B cell (primary cell): ENCODE measurements at regions not wholly inside any gene's neighbourhood (a gene's known extent, or its start where the extent isn't known, plus 50 kb on each side); places are given as distances from the start of the nearest gene placed in this dataset.

ENCODE experiments used
- ATAC-seq: fragments of 200-7000 bp; cut with Tn5 transposase; one replicate; pipeline ENCODE4 v1.10.0; 2021; ENCODE audit warnings: low read depth, mild to moderate bottlenecking, moderate number of reproducible peaks, moderate library complexity
- CTCF ChIA-PET: fragments of 350-600 bp; sonication (Branson Sonifier 250); formaldehyde crosslinking; loops from one replicate; lab custom pipeline; 2021; ENCODE audit warnings: antibody characterized with exemption, inconsistent platforms; lab: Charles Lee
- POLR2A ChIA-PET: fragments of 350-600 bp; sonication (Branson Sonifier 250); formaldehyde crosslinking; loops from one replicate; lab custom pipeline; 2021; ENCODE audit warnings: antibody characterized with exemption; lab: Charles Lee
- DNase-seq: peaks from one replicate; pipeline ENCODE4 v3.0.0; 2013
- H2AFZ ChIP-seq: 2 replicates; pipeline ENCODE4 v1.6.1; 2012; ENCODE audit warnings: mild to moderate bottlenecking, low read depth, low read length; ENCODE audit not compliant: insufficient read depth, poor library complexity, severe bottlenecking
- H3K27ac ChIP-seq, 2 donors: 1 replicate in 1 of 2; 2 replicates in 1 of 2; pipeline ENCODE4 v1.5.1; 2012 to 2013; ENCODE audit warnings: low read length in 2 of 2, mild to moderate bottlenecking in 2 of 2, moderate library complexity in 1 of 2
- H3K27me3 ChIP-seq, 4 experiments: fragments of 200-600 bp in 1 of 4; sonication (generic) in 1 of 4; replicated peaks in 1 of 4; 1 replicate in 2 of 4; 2 replicates in 2 of 4; pipeline versions ENCODE4 v1.6.1 to v1.7.0; 2013 to 2016; ENCODE audit warnings: low read length in 3 of 4, mild to moderate bottlenecking in 2 of 4, mixed read lengths in 1 of 4, moderate library complexity in 1 of 4; ENCODE audit not compliant: insufficient read depth in 4 of 4, control insufficient read depth in 3 of 4; ENCODE audit errors: control extremely low read depth in 1 of 4
- H3K36me3 ChIP-seq, 2 experiments: replicated peaks in 1 of 2; 1 replicate in 1 of 2; 2 replicates in 1 of 2; pipeline versions ENCODE4 v1.6.1 to v1.7.1; 2013; ENCODE audit warnings: low read length in 1 of 2; ENCODE audit not compliant: insufficient read depth in 2 of 2, control insufficient read depth in 1 of 2; ENCODE audit errors: control extremely low read depth in 1 of 2, extremely low read depth in 1 of 2
- H3K4me1 ChIP-seq, 2 donors: fragments of 200-600 bp in 1 of 2; sonication (generic) in 1 of 2; 1 replicate in 1 of 2; 2 replicates in 1 of 2; pipeline versions ENCODE4 v1.5.1 to v1.6.1; 2013 to 2017; ENCODE audit warnings: low read length in 2 of 2; ENCODE audit not compliant: control insufficient read depth in 2 of 2, insufficient read depth in 2 of 2
- H3K4me2 ChIP-seq: replicated peaks from 2 replicates; pipeline ENCODE3; 2012; ENCODE audit warnings: mild to moderate bottlenecking, low read depth, low read length; ENCODE audit not compliant: poor library complexity, severe bottlenecking
- H3K4me3 ChIP-seq, 5 experiments: fragments of 200-600 bp in 1 of 5; sonication (generic) in 1 of 5; 1 replicate in 3 of 5; 2 replicates in 2 of 5; pipeline versions ENCODE4 v1.5.1 to v1.7.0; 2011 to 2016; ENCODE audit warnings: low read length in 4 of 5, mild to moderate bottlenecking in 4 of 5, low read depth in 2 of 5, control low read depth in 1 of 5, moderate library complexity in 1 of 5; ENCODE audit not compliant: insufficient read depth in 1 of 5; ENCODE audit errors: control extremely low read depth in 1 of 5, extremely low read depth in 1 of 5
- H3K79me2 ChIP-seq: fragments of 200-600 bp; sonication (generic); one replicate; pipeline ENCODE4 v1.6.0; 2016; ENCODE audit warnings: low read length; ENCODE audit not compliant: control insufficient read depth, insufficient read depth
- H3K9ac ChIP-seq: fragments of 200-600 bp; sonication (generic); 2 replicates; pipeline ENCODE4 v1.6.1; 2017; ENCODE audit warnings: mild to moderate bottlenecking, low read length, moderate library complexity
- H3K9me3 ChIP-seq, 3 donors: one replicate each; pipeline versions ENCODE4 v1.6.1 to v1.7.1; 2013; ENCODE audit warnings: low read length in 2 of 3; ENCODE audit not compliant: control insufficient read depth in 2 of 3, insufficient read depth in 1 of 3; ENCODE audit errors: control extremely low read depth in 1 of 3
- H4K20me1 ChIP-seq: 2 replicates; pipeline ENCODE4 v1.6.0; 2012; ENCODE audit warnings: mild to moderate bottlenecking, low read length; ENCODE audit not compliant: insufficient read depth, control insufficient read depth, poor library complexity, severe bottlenecking
- H3K27ac Mint-ChIP-seq: one replicate; pipeline ENCODE4 v1.8.0; 2021; ENCODE audit warnings: mixed read lengths
- H3K27me3 Mint-ChIP-seq: one replicate; pipeline ENCODE4 v1.8.0; 2021; ENCODE audit warnings: mixed read lengths
- H3K4me1 Mint-ChIP-seq: one replicate; pipeline ENCODE4 v1.8.0; 2021; ENCODE audit warnings: mixed read lengths
- H3K4me3 Mint-ChIP-seq: one replicate; pipeline ENCODE4 v1.8.0; 2021; ENCODE audit warnings: mixed read lengths
- H3K9me3 Mint-ChIP-seq: one replicate; pipeline ENCODE4 v1.8.0; 2022; ENCODE audit warnings: mixed read lengths; ENCODE audit not compliant: insufficient read depth
- CTCF ChIP-seq: fragments of 200-600 bp; IDR thresholded peaks from one replicate; pipeline ENCODE4 v1.8.0; 2022; ENCODE audit warnings: antibody characterized with exemption, mild to moderate bottlenecking
- EZH2 ChIP-seq: IDR thresholded peaks from 2 replicates; pipeline ENCODE4 v1.6.1; 2012; ENCODE audit warnings: borderline replicate concordance, low read depth, mild to moderate bottlenecking, moderate library complexity, low read length; ENCODE audit not compliant: insufficient read depth, poor library complexity, severe bottlenecking
- WGBS: methylation state at CpG from one replicate; pipeline ENCODE4 v1.1.5; 2013; ENCODE audit warnings: missing lambda C conversion rate; ENCODE audit not compliant: insufficient coverage; 5-methylcytosine and 5-hydroxymethylcytosine counted together
- intact Hi-C: fragments of 100-400 bp; cut with micrococcal nuclease; formaldehyde crosslinking; loops from one replicate; pipeline ENCODE4 v1.10.0; 2022

GRCh38 chr1:88080875-88081274 is 603.2 kb upstream of the PKN2 start:
- H3K9me3 ChIP-seq, result peaks cover 0 to 1% (median 0%) of the 10 kb centered on the region in 3 donors
- Mint-ChIP-seq H3K27ac (no peak overlapping the region), H3K27me3 (peaks cover 10% of the 10 kb centered on the region), H3K9me3 (peaks cover 2% of the 10 kb centered on the region), H3K4me1 (no peaks in the 10 kb centered on the region), H3K4me3 (no peak overlapping the region)
- H2AFZ ChIP-seq, result no peak overlapping the region
- TF ChIP-seq EZH2 (no peak), CTCF (no peak)
- no peaks in the 10 kb centered on the region for H4K20me1 ChIP-seq
- no peak for ATAC-seq
- no peak overlapping the region for H3K9ac ChIP-seq
- no peaks in the 10 kb centered on the region for H3K27me3 ChIP-seq
- no peak overlapping the region for H3K4me3 ChIP-seq
- no peaks in the 10 kb centered on the region for H3K79me2 ChIP-seq
- no peak overlapping the region for H3K27ac ChIP-seq
- no peaks in the 10 kb centered on the region for H3K4me1 ChIP-seq
- intact Hi-C loops, result no loop called here
- no peak overlapping the region for H3K4me2 ChIP-seq
- ChIA-PET CTCF (interaction anchor here (0.7 kb wide), 1 partner anchor 12 kb away, joined by 3 read pairs; no protein-coding TSS in a partner anchor), POLR2A (interaction anchor here (0.6 kb wide), 1 partner anchor 438 kb away, joined by 9 read pairs; no protein-coding TSS in a partner anchor)
- no peaks in the 10 kb centered on the region for H3K36me3 ChIP-seq
- no peak for DNase-seq

GRCh38 chr1:88088481-88088880 is 595.6 kb upstream of the PKN2 start:
- no peak for ATAC-seq
- H3K36me3 ChIP-seq, result no peaks in the 10 kb centered on the region
- H3K4me1 ChIP-seq, result no peaks in the 10 kb centered on the region
- ChIA-PET POLR2A (no interaction called here), CTCF (no interaction called here)
- H3K27ac ChIP-seq, result no peak overlapping the region
- H4K20me1 ChIP-seq, result no peaks in the 10 kb centered on the region
- Mint-ChIP-seq H3K27me3 (peaks cover 20% of the 10 kb centered on the region), H3K4me1 (no peaks in the 10 kb centered on the region), H3K4me3 (no peak overlapping the region), H3K9me3 (peaks cover 9% of the 10 kb centered on the region), H3K27ac (no peak overlapping the region)
- H3K79me2 ChIP-seq, result no peaks in the 10 kb centered on the region
- no peak overlapping the region for H2AFZ ChIP-seq
- intact Hi-C loops, result no loop called here
- 93% methylated on average over 6 of the region's 8 CpGs for WGBS
- peaks cover 0 to 5% (median 1%) of the 10 kb centered on the region in 3 donors for H3K9me3 ChIP-seq
- TF ChIP-seq CTCF (no peak), EZH2 (no peak)
- H3K9ac ChIP-seq, result no peak overlapping the region
- H3K4me2 ChIP-seq, result no peak overlapping the region
- no peak overlapping the region for H3K4me3 ChIP-seq
- no peaks in the 10 kb centered on the region for H3K27me3 ChIP-seq
- no peak for DNase-seq
